ENCODE measurements at regions not wholly inside any gene's neighbourhood (a gene's known extent, or its start where the extent isn't known, plus 50 kb on each side); places are given as distances from the start of the nearest gene placed in this dataset.

DNA sequence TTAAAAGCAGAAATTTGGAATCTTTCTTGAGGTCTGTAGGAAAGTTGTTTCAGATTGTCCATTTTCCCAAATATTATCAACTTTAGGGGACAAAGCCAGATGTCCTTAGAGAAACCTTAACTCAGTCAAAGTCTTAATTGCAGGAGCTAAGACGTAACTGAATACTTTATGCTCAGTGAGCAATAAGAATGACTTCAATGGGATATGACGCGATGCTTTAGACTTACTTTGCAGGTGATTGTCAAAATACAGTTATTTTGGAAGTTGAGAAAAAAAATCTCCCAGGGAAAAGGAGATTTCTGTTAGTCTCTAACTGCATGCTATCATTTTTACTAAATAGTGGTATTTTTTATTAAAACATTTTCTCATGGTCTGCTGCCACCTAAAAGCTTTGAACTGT, 750.9 kb upstream of the STXBP6 start:
- TF ChIP-seq, protein P1, sequence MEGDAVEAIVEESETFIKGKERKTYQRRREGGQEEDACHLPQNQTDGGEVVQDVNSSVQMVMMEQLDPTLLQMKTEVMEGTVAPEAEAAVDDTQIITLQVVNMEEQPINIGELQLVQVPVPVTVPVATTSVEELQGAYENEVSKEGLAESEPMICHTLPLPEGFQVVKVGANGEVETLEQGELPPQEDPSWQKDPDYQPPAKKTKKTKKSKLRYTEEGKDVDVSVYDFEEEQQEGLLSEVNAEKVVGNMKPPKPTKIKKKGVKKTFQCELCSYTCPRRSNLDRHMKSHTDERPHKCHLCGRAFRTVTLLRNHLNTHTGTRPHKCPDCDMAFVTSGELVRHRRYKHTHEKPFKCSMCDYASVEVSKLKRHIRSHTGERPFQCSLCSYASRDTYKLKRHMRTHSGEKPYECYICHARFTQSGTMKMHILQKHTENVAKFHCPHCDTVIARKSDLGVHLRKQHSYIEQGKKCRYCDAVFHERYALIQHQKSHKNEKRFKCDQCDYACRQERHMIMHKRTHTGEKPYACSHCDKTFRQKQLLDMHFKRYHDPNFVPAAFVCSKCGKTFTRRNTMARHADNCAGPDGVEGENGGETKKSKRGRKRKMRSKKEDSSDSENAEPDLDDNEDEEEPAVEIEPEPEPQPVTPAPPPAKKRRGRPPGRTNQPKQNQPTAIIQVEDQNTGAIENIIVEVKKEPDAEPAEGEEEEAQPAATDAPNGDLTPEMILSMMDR (IDR thresholded peaks at IDR 0.05): no peak
- TF ChIP-seq POLR2AphosphoS5 (IDR thresholded peaks at IDR 0.05) (no peak), POLR2A (IDR thresholded peaks at IDR 0.05) (no peak)
